ENCODE measurements at regions not wholly inside any gene's neighbourhood (a gene's known extent, or its start where the extent isn't known, plus 50 kb on each side); places are given as distances from the start of the nearest gene placed in this dataset.

DNA sequence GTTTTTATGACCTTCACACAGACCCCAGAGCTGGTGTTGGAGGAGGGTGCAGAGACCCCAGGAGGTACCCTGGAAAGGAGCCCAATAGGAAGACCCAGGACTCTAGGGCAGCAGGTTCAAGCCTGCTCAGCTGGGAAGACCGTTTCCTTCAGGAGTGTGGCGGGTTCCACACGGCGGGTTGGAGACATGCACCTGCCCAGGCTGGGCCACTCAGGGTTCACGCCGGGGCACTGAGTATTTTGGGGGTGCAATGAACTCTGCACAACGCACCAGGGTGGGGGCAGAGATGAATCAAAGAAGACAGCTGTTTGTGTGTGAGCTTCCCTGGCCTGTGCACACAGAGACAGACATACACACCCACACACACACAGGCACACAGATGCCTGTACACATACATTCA, 52.5 kb upstream of the PPP2R3B start:
- no peak for TF ChIP-seq CTCF (IDR thresholded peaks at IDR 0.05; ENCODE audit: insufficient read depth, low read depth, low read length)
- TF ChIP-seq EZH2 (IDR thresholded peaks at IDR 0.05; ENCODE audit: insufficient read depth, low read length): no peak

Data from astrocyte (in vitro differentiated cells and primary cell).